CD4-positive, alpha-beta T cell (primary cell): ENCODE measurements at regions not wholly inside any gene's neighbourhood (a gene's known extent, or its start where the extent isn't known, plus 50 kb on each side); places are given as distances from the start of the nearest gene placed in this dataset.

Experiments
- ATAC-seq: fragments of 200-7000 bp; cut with Tn5 transposase; one replicate; pipeline ENCODE4 v1.10.0; 2022; ENCODE audit warnings: mild to moderate bottlenecking; ENCODE audit not compliant: poor library complexity
- CTCF ChIA-PET: fragments of 350-600 bp; sonication (Branson Sonifier 250); formaldehyde crosslinking; loops from one replicate; lab custom pipeline; 2021; ENCODE audit warnings: antibody characterized with exemption, inconsistent platforms; lab: Charles Lee
- POLR2A ChIA-PET: fragments of 350-600 bp; sonication (Branson Sonifier 250); formaldehyde crosslinking; loops from one replicate; lab custom pipeline; 2021; ENCODE audit warnings: antibody characterized with exemption, inconsistent platforms; lab: Charles Lee
- DNase-seq, 14 experiments: peaks; one replicate each; pipeline ENCODE4 v3.0.0-alpha.2; 2013 to 2020; ENCODE audit warnings: mixed read lengths in 2 of 14
- H3K27ac ChIP-seq, 2 donors: one replicate each; pipeline versions ENCODE4 v1.5.1 to v1.7.0; 2013; ENCODE audit warnings: low read length in 2 of 2, low read depth in 1 of 2, mild to moderate bottlenecking in 1 of 2
- H3K27me3 ChIP-seq, 2 experiments: 1 replicate in 1 of 2; 2 replicates in 1 of 2; pipeline versions ENCODE4 v1.6.1 to v1.7.0; 2013; ENCODE audit warnings: low read length in 2 of 2, control low read depth in 1 of 2, mild to moderate bottlenecking in 1 of 2, moderate library complexity in 1 of 2; ENCODE audit not compliant: insufficient read depth in 2 of 2, control insufficient read depth in 1 of 2
- H3K36me3 ChIP-seq: one replicate; pipeline ENCODE4 v1.6.1; 2013; ENCODE audit warnings: low read length, control low read depth; ENCODE audit not compliant: insufficient read depth
- H3K4me1 ChIP-seq: one replicate; pipeline ENCODE4 v1.6.1; 2013; ENCODE audit warnings: low read length, control low read depth; ENCODE audit not compliant: insufficient read depth
- H3K4me3 ChIP-seq: one replicate; pipeline ENCODE4 v1.5.1; 2013; ENCODE audit warnings: mild to moderate bottlenecking, low read length, moderate library complexity
- H3K9me3 ChIP-seq, 2 experiments: 1 replicate in 1 of 2; 2 replicates in 1 of 2; pipeline versions ENCODE4 v1.6.1 to v1.7.0; 2013; ENCODE audit warnings: low read length in 2 of 2, mild to moderate bottlenecking in 2 of 2, control low read depth in 1 of 2, moderate library complexity in 1 of 2; ENCODE audit not compliant: control insufficient read depth in 1 of 2, insufficient read depth in 1 of 2
- H3K27ac Mint-ChIP-seq: one replicate; pipeline ENCODE4 v1.8.0; 2020; ENCODE audit warnings: mixed read lengths
- H3K27me3 Mint-ChIP-seq: one replicate; pipeline ENCODE4 v1.8.0; 2021; ENCODE audit warnings: mixed read lengths
- H3K36me3 Mint-ChIP-seq: one replicate; pipeline ENCODE4 v1.8.0; 2021; ENCODE audit warnings: low read depth, mixed read lengths
- H3K4me1 Mint-ChIP-seq: one replicate; pipeline ENCODE4 v1.8.0; 2021; ENCODE audit warnings: low read depth, mixed read lengths
- H3K4me3 Mint-ChIP-seq: one replicate; pipeline ENCODE4 v1.8.0; 2020; ENCODE audit warnings: mild to moderate bottlenecking, mixed read lengths
- H3K9me3 Mint-ChIP-seq: one replicate; pipeline ENCODE4 v1.8.0; 2020; ENCODE audit warnings: mixed read lengths
- intact Hi-C, 2 experiments: fragments of 100-400 bp; cut with DNase I in 1 of 2; cut with micrococcal nuclease in 1 of 2; formaldehyde crosslinking; loops; one replicate each; pipeline versions ENCODE4 v1.15.1 to v1.9.0; 2023 to 2025; cut with DNase I, micrococcal nuclease
- TF ChIP-seq, protein P1 (sequence below): fragments of 200-600 bp; IDR thresholded peaks from one replicate; pipeline ENCODE4 v1.8.0; 2022; ENCODE audit warnings: antibody characterized with exemption, mild to moderate bottlenecking

DNA sequence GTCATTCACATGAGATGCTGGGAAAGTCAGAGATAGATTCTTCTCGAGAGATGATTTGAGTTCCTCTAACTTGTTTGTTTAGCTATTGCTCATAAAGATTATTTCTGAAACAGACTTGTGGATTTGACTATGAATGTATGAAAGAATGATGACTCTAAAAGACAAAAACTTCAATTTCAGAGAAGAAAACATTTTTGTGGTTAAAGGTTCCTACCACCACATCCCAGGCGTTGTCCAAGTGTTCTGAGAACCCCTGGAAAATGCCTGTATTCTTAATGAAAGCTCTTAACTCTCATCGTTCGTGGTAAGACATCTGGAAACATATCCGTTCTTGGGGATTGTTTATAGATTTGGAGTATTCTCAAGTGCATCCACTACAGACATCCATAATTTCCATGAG lies 228.7 kb downstream of the BARHL2 start:
- Histone ChIP-seq H3K27ac (no peak overlapping the region), H3K36me3 (no peaks in the 10 kb centered on the region), H3K27me3 (no peaks in the 10 kb centered on the region), H3K4me1 (no peaks in the 10 kb centered on the region), H3K9me3 (no peaks in the 10 kb centered on the region), H3K4me3 (no peak overlapping the region)
- H3K9me3 Mint-ChIP-seq: no peaks in the 10 kb centered on the region
- no peaks in the 10 kb centered on the region for H3K27me3 Mint-ChIP-seq
- ChIA-PET CTCF (no interaction called here), POLR2A (no interaction called here)
- ATAC-seq (no peak), DNase-seq (no peak)
- no peaks in the 10 kb centered on the region for H3K36me3 Mint-ChIP-seq
- H3K4me3 Mint-ChIP-seq: no peak overlapping the region
- intact Hi-C loops: no loop called here
- H3K27ac Mint-ChIP-seq: no peak overlapping the region
- TF ChIP-seq, protein P1, sequence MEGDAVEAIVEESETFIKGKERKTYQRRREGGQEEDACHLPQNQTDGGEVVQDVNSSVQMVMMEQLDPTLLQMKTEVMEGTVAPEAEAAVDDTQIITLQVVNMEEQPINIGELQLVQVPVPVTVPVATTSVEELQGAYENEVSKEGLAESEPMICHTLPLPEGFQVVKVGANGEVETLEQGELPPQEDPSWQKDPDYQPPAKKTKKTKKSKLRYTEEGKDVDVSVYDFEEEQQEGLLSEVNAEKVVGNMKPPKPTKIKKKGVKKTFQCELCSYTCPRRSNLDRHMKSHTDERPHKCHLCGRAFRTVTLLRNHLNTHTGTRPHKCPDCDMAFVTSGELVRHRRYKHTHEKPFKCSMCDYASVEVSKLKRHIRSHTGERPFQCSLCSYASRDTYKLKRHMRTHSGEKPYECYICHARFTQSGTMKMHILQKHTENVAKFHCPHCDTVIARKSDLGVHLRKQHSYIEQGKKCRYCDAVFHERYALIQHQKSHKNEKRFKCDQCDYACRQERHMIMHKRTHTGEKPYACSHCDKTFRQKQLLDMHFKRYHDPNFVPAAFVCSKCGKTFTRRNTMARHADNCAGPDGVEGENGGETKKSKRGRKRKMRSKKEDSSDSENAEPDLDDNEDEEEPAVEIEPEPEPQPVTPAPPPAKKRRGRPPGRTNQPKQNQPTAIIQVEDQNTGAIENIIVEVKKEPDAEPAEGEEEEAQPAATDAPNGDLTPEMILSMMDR: no peak
- no peaks in the 10 kb centered on the region for H3K4me1 Mint-ChIP-seq

GRCh38 chr1:90486996-90487395 lies 230.1 kb downstream of the BARHL2 start:
- Mint-ChIP-seq H3K9me3 (no peaks in the 10 kb centered on the region), H3K36me3 (no peaks in the 10 kb centered on the region), H3K27me3 (no peaks in the 10 kb centered on the region), H3K27ac (no peak overlapping the region), H3K4me3 (no peak overlapping the region), H3K4me1 (no peaks in the 10 kb centered on the region)
- TF ChIP-seq, protein P1: no peak
- DNase-seq (no peak), ATAC-seq (no peak)
- CTCF ChIA-PET: interaction anchor here (1.3 kb wide), 1 partner anchor 9 kb away, joined by 3 read pairs; no protein-coding TSS in a partner anchor
- POLR2A ChIA-PET: no interaction called here
- intact Hi-C loops: no loop called here
- Histone ChIP-seq H3K9me3 (no peaks in the 10 kb centered on the region), H3K4me1 (no peaks in the 10 kb centered on the region), H3K27me3 (no peaks in the 10 kb centered on the region), H3K4me3 (no peak overlapping the region), H3K36me3 (no peaks in the 10 kb centered on the region), H3K27ac (no peak overlapping the region)

DNA sequence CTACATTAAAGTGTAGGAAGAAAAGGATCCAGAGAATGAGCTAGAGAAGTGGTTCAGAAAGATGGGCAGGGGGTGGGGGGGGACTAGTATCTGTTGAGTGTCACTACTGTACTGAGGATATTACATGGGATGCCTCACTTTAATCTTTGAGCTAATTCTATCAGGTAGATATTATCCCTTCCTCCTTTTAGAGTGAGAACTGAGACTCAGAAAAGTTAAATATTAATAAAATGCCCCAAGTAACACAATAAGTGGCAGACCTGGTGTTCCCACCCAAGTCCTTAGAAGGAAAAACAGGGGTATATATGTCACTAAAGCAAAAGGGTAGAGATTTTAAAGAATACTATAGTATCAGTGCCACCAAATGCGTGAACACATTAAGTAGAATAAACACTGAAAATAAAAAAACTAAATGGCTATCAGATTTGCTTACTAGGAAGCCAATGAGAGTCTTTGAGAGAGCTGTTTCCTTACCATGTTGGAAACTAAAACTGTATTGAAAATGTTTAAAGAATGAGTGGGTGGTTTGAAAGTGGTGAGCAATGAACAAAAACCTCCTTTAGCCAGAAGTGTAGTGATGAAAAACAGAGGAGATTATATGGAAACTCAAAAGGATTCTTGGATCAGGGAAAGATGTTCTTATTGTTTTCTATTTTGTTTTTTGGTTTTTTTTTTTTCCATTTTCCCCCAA lies 230.8 kb downstream of the BARHL2 start:
- no peaks in the 10 kb centered on the region for H3K9me3 ChIP-seq
- DNase-seq (no peak), ATAC-seq (no peak)
- H3K4me3 ChIP-seq: no peak overlapping the region
- intact Hi-C loops: no loop called here
- H3K27me3 ChIP-seq: no peaks in the 10 kb centered on the region
- TF ChIP-seq, protein P1: no peak
- POLR2A ChIA-PET: no interaction called here
- H3K27me3 Mint-ChIP-seq: no peaks in the 10 kb centered on the region
- no peaks in the 10 kb centered on the region for H3K4me1 ChIP-seq
- no peak overlapping the region for H3K27ac Mint-ChIP-seq
- no peaks in the 10 kb centered on the region for H3K4me1 Mint-ChIP-seq
- CTCF ChIA-PET: interaction anchor here (1.3 kb wide), 1 partner anchor 9 kb away, joined by 3 read pairs; no protein-coding TSS in a partner anchor
- H3K36me3 Mint-ChIP-seq: no peaks in the 10 kb centered on the region
- no peak overlapping the region for H3K4me3 Mint-ChIP-seq
- no peak overlapping the region for H3K27ac ChIP-seq
- no peaks in the 10 kb centered on the region for H3K36me3 ChIP-seq
- no peaks in the 10 kb centered on the region for H3K9me3 Mint-ChIP-seq
